ENCODE measurements at regions not wholly inside any gene's neighbourhood (a gene's known extent, or its start where the extent isn't known, plus 50 kb on each side); places are given as distances from the start of the nearest gene placed in this dataset.
"Not testable (repeated sequence)": the region's sequence is repeated elsewhere in the genome, so short reads cannot be mapped to it uniquely, and the experiment has no call there.

GRCh38 chrX:78603908-78604307, 55.2 kb downstream of the RTL3 start:
- peak; percentile 22 for DNase-seq (ENCODE audit: low read depth)

GRCh38 chrX:78595901-78596502, 63.1 kb downstream of the RTL3 start:
- DNase-seq (ENCODE audit: low read depth) = peak; percentile 20

GRCh38 chrX:78593701-78594100, 65.4 kb downstream of the RTL3 start:
- peak; percentile 65 for DNase-seq (ENCODE audit: low read depth)

GRCh38 chrX:78592030-78592429, 67.1 kb downstream of the RTL3 start:
- no peak for DNase-seq (ENCODE audit: low read depth)

- peak; percentile 8 for DNase-seq (ENCODE audit: low read depth)
Measured at GRCh38 chrX:78574306-78574705, 84.8 kb downstream of the RTL3 start.

- DNase-seq (ENCODE audit: low read depth) = peak; percentile 86
Measured at GRCh38 chrX:78573630-78574029, 85.5 kb downstream of the RTL3 start.

- DNase-seq (ENCODE audit: low read depth) = no peak
Measured at GRCh38 chrX:78571849-78572248, 87.3 kb downstream of the RTL3 start.

GRCh38 chrX:78555401-78555980, 103.6 kb downstream of the RTL3 start:
- no peak for DNase-seq (ENCODE audit: low read depth)

- not testable (repeated sequence) for DNase-seq (ENCODE audit: low read depth)
Measured at GRCh38 chrX:78552628-78553027, 106.5 kb downstream of the RTL3 start.

- peak; percentile 69 for DNase-seq (ENCODE audit: low read depth)
Measured at GRCh38 chrX:78548012-78548411, 111.1 kb downstream of the RTL3 start.

GRCh38 chrX:78545233-78545632, 113.9 kb downstream of the RTL3 start:
- no peak for DNase-seq (ENCODE audit: low read depth)

GRCh38 chrX:78543281-78543680, 115.8 kb downstream of the RTL3 start:
- DNase-seq (ENCODE audit: low read depth) = no peak

- DNase-seq (ENCODE audit: low read depth) = peak; percentile 20
Measured at GRCh38 chrX:78540171-78540570, 119.0 kb downstream of the RTL3 start.

GRCh38 chrX:78534221-78534620, 124.9 kb downstream of the RTL3 start:
- no peak for DNase-seq (ENCODE audit: low read depth)

- DNase-seq (ENCODE audit: low read depth) = no peak
Measured at GRCh38 chrX:78532363-78532762, 126.8 kb downstream of the RTL3 start.

GRCh38 chrX:78527818-78528217, 131.3 kb downstream of the RTL3 start:
- DNase-seq (ENCODE audit: low read depth) = no peak

- DNase-seq (ENCODE audit: low read depth) = peak; percentile 76
Measured at GRCh38 chrX:78527263-78527662, 131.9 kb downstream of the RTL3 start.

- DNase-seq (ENCODE audit: low read depth) = no peak
Measured at GRCh38 chrX:78522601-78523000, 136.5 kb downstream of the RTL3 start.

- no peak for DNase-seq (ENCODE audit: low read depth)
Measured at GRCh38 chrX:78517124-78517523, 142.0 kb downstream of the RTL3 start.

GRCh38 chrX:78514852-78515251, 144.3 kb downstream of the RTL3 start:
- DNase-seq (ENCODE audit: low read depth) = peak; percentile 81

GRCh38 chrX:78513971-78514738, 145.0 kb downstream of the RTL3 start:
- DNase-seq (ENCODE audit: low read depth) = peak; percentile 14

- DNase-seq (ENCODE audit: low read depth) = no peak
Measured at GRCh38 chrX:78506248-78506647, 152.9 kb downstream of the RTL3 start.

- no peak for DNase-seq (ENCODE audit: low read depth)
Measured at GRCh38 chrX:78496483-78496882, 162.6 kb downstream of the RTL3 start.
